Peyer's patch (tissue), 4 donors: ENCODE measurements at regions not wholly inside any gene's neighbourhood (a gene's known extent, or its start where the extent isn't known, plus 50 kb on each side); places are given as distances from the start of the nearest gene placed in this dataset.

Experiments
- CTCF ChIP-seq, 6 experiments: fragments of 450-650 bp in 4 of 6; fragments of 200-600 bp in 2 of 6; sonication (generic) in 1 of 6; IDR thresholded peaks; one replicate each; pipeline ENCODE4 v1.5.1; 2017 to 2019; ENCODE audit warnings: antibody characterized with exemption in 6 of 6, mild to moderate bottlenecking in 3 of 6, moderate library complexity in 1 of 6
- POLR2A ChIP-seq, 2 donors: fragments of 450-650 bp; IDR thresholded peaks; one replicate each; pipeline ENCODE4 v1.5.1; 2017; ENCODE audit warnings: antibody characterized with exemption in 2 of 2, mild to moderate bottlenecking in 2 of 2, moderate library complexity in 2 of 2

- TF ChIP-seq CTCF (IDR thresholded peaks at IDR 0.05) (no peak), POLR2A (IDR thresholded peaks at IDR 0.05) (no peak)
These were observed 201.7 kb downstream of the CLIC5 start for GRCh38 chr6:45813943-45814342.
